Neural progenitor cell (in vitro differentiated cells): ENCODE measurements at regions not wholly inside any gene's neighbourhood (a gene's known extent, or its start where the extent isn't known, plus 50 kb on each side); places are given as distances from the start of the nearest gene placed in this dataset.

ENCODE experiments used
- DNase-seq: peaks from one replicate; pipeline ENCODE4 v3.0.0-alpha.2; 2016; ENCODE audit warnings: low spot score
- H2AFZ ChIP-seq: fragments of 200-600 bp; sonication (generic); replicated peaks from 2 replicates; pipeline ENCODE4 v1.6.1; 2016; ENCODE audit warnings: antibody characterized with exemption
- H3F3A ChIP-seq: fragments of 200-600 bp; sonication (generic); 2 replicates; pipeline ENCODE4 v1.6.1; 2016; ENCODE audit warnings: antibody characterized with exemption, low read depth
- H3K27ac ChIP-seq: fragments of 200-600 bp; sonication (generic); 2 replicates; pipeline ENCODE4 v1.5.1; 2016; ENCODE audit warnings: mild to moderate bottlenecking
- H3K27me3 ChIP-seq: fragments of 200-600 bp; sonication (generic); 2 replicates; pipeline ENCODE4 v1.6.1; 2016; ENCODE audit warnings: mild to moderate bottlenecking, moderate library complexity
- H3K36me3 ChIP-seq: fragments of 200-600 bp; sonication (generic); 2 replicates; pipeline ENCODE4 v1.5.1; 2016
- H3K4me1 ChIP-seq: fragments of 200-600 bp; sonication (generic); 2 replicates; pipeline ENCODE4 v1.6.1; 2016; ENCODE audit warnings: mixed run types
- H3K4me2 ChIP-seq: fragments of 200-600 bp; sonication (generic); 2 replicates; pipeline ENCODE4 v1.6.1; 2016
- H3K4me3 ChIP-seq: fragments of 200-600 bp; sonication (generic); 2 replicates; pipeline ENCODE4 v1.5.1; 2016
- H3K79me2 ChIP-seq: fragments of 200-600 bp; sonication (generic); 2 replicates; pipeline ENCODE4 v1.6.1; 2016; ENCODE audit warnings: low read depth
- H3K9ac ChIP-seq: fragments of 200-600 bp; sonication (generic); 2 replicates; pipeline ENCODE4 v1.6.1; 2016
- H3K9me3 ChIP-seq: fragments of 200-600 bp; sonication (generic); 2 replicates; pipeline ENCODE4 v1.5.1; 2016; ENCODE audit warnings: low read depth
- H4K20me1 ChIP-seq: fragments of 200-600 bp; sonication (generic); 2 replicates; pipeline ENCODE4 v1.6.1; 2016; ENCODE audit warnings: low read depth
- H3K27ac Mint-ChIP-seq: 3 replicates; pipeline ENCODE4 v1.8.0; 2021; ENCODE audit warnings: mixed read lengths
- H3K27me3 Mint-ChIP-seq: 2 replicates; pipeline ENCODE4 v1.8.0; 2022; ENCODE audit warnings: low read depth, mild to moderate bottlenecking, inconsistent platforms, moderate library complexity, mixed read lengths; ENCODE audit not compliant: insufficient read depth
- H3K36me3 Mint-ChIP-seq: 3 replicates; pipeline ENCODE4 v1.8.0; 2021; ENCODE audit warnings: mixed read lengths
- H3K4me1 Mint-ChIP-seq: 3 replicates; pipeline ENCODE4 v1.8.0; 2021; ENCODE audit warnings: mixed read lengths
- H3K4me3 Mint-ChIP-seq: 3 replicates; pipeline ENCODE4 v1.8.0; 2021; ENCODE audit warnings: mild to moderate bottlenecking, moderate library complexity, mixed read lengths
- H3K9me3 Mint-ChIP-seq: 3 replicates; pipeline ENCODE4 v1.8.0; 2020; ENCODE audit warnings: mixed read lengths
- CTCF ChIP-seq: fragments of 200-600 bp; sonication (generic); IDR thresholded peaks from 2 replicates; pipeline ENCODE4 v1.5.1; 2017; ENCODE audit warnings: antibody characterized with exemption, mild to moderate bottlenecking
- EZH2 ChIP-seq: fragments of 200-600 bp; sonication (generic); IDR thresholded peaks from 2 replicates; pipeline ENCODE4 v1.6.1; 2017; ENCODE audit warnings: antibody characterized with exemption, mild to moderate bottlenecking, moderate library complexity
- EZH2phosphoT487 ChIP-seq: fragments of 200-600 bp; sonication (generic); IDR thresholded peaks from 2 replicates; pipeline ENCODE4 v1.6.1; 2017; ENCODE audit warnings: antibody characterized with exemption

- Mint-ChIP-seq H3K36me3 (no peaks in the 10 kb centered on the region), H3K27me3 (peaks cover 3% of the 10 kb centered on the region), H3K4me1 (peaks cover 23% of the 10 kb centered on the region), H3K27ac (no peak overlapping the region), H3K9me3 (peaks cover 10% of the 10 kb centered on the region), H3K4me3 (no peak overlapping the region)
- no peak for TF ChIP-seq CTCF
- no peak for TF ChIP-seq EZH2phosphoT487
- TF ChIP-seq EZH2, result no peak
- peaks cover 4% of the 10 kb centered on the region for H3K9me3 ChIP-seq
- no peaks in the 10 kb centered on the region for H3K79me2 ChIP-seq
- H3K27me3 ChIP-seq, result no peaks in the 10 kb centered on the region
- H3F3A ChIP-seq, result no peaks in the 10 kb centered on the region
- no peak for DNase-seq
- no peak overlapping the region for H3K9ac ChIP-seq
- peaks cover 23% of the 10 kb centered on the region for H3K4me1 ChIP-seq
- H2AFZ ChIP-seq, result no peak overlapping the region
- no peak overlapping the region for H3K4me3 ChIP-seq
- H3K27ac ChIP-seq, result no peak overlapping the region
- H3K36me3 ChIP-seq, result no peaks in the 10 kb centered on the region
- no peak overlapping the region for H3K4me2 ChIP-seq
- H4K20me1 ChIP-seq, result no peaks in the 10 kb centered on the region
Measured at GRCh38 chr5:163595932-163596607, 90.7 kb downstream of the MAT2B start.

GRCh38 chr5:163596608-163597315 lies 91.3 kb downstream of the MAT2B start:
- DNase-seq, result no peak
- peaks cover 4% of the 10 kb centered on the region for H3K9me3 ChIP-seq
- peaks cover 3% of the 10 kb centered on the region for H3K27me3 Mint-ChIP-seq

GRCh38 chr5:163604013-163604412 lies 98.6 kb downstream of the MAT2B start:
- Histone ChIP-seq H3K4me1 (no peaks in the 10 kb centered on the region), H3K36me3 (no peaks in the 10 kb centered on the region), H2AFZ (no peak overlapping the region), H3K4me2 (no peak overlapping the region), H3K27me3 (no peaks in the 10 kb centered on the region), H4K20me1 (no peaks in the 10 kb centered on the region), H3F3A (no peaks in the 10 kb centered on the region), H3K79me2 (no peaks in the 10 kb centered on the region), H3K9ac (no peak overlapping the region), H3K4me3 (no peak overlapping the region), H3K9me3 (no peaks in the 10 kb centered on the region), H3K27ac (no peak overlapping the region)
- TF ChIP-seq EZH2 (no peak), EZH2phosphoT487 (no peak), CTCF (no peak)
- H3K27ac Mint-ChIP-seq, result no peak overlapping the region
- H3K4me1 Mint-ChIP-seq, result peaks cover 3% of the 10 kb centered on the region
- H3K4me3 Mint-ChIP-seq, result no peak overlapping the region
- H3K27me3 Mint-ChIP-seq, result no peaks in the 10 kb centered on the region
- no peak for DNase-seq
- H3K9me3 Mint-ChIP-seq, result no peaks in the 10 kb centered on the region
- H3K36me3 Mint-ChIP-seq, result no peaks in the 10 kb centered on the region

More at GRCh38 chr5:163596608-163597315, 91.3 kb downstream of the MAT2B start:
- H3K9me3 Mint-ChIP-seq, result peaks cover 10% of the 10 kb centered on the region
- Histone ChIP-seq H3K4me1 (peaks cover 23% of the 10 kb centered on the region), H3K79me2 (no peaks in the 10 kb centered on the region), H2AFZ (no peak overlapping the region), H3F3A (no peaks in the 10 kb centered on the region), H3K9ac (no peak overlapping the region), H3K36me3 (no peaks in the 10 kb centered on the region), H3K27me3 (no peaks in the 10 kb centered on the region), H3K4me3 (no peak overlapping the region), H4K20me1 (no peaks in the 10 kb centered on the region), H3K4me2 (no peak overlapping the region), H3K27ac (no peak overlapping the region)
- peaks cover 26% of the 10 kb centered on the region for H3K4me1 Mint-ChIP-seq
- H3K36me3 Mint-ChIP-seq, result no peaks in the 10 kb centered on the region
- H3K27ac Mint-ChIP-seq, result no peak overlapping the region
- H3K4me3 Mint-ChIP-seq, result no peak overlapping the region
- TF ChIP-seq EZH2phosphoT487 (no peak), CTCF (no peak), EZH2 (no peak)
